ENCODE measurements at regions not wholly inside any gene's neighbourhood (a gene's known extent, or its start where the extent isn't known, plus 50 kb on each side); places are given as distances from the start of the nearest gene placed in this dataset.

DNA sequence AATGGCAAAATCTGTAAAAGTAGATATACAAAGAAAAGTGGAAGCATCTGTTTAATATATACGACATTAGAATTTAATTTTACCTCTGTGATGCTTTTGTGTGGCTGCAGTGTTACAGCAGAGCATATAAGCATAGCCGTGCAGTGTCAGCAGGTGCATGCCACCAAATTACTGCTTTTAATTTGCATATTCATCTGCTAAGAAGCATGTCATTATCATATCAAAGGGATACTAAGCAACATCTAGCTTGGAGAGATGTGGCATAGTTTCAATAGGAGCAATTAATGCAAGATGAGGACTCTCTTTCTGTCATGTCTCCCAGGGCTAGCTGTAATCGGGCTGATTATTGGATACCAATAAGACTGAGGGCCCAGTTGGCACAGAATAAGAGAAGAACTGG, 214.4 kb upstream of the SOX2 start:
- 62 to 80% (median 76%) methylated on average over 3 of the region's 3 CpGs for WGBS, 4 donors
- TF ChIP-seq CTCF (IDR thresholded peaks at IDR 0.05) (no peak), POLR2A (IDR thresholded peaks at IDR 0.05) (no peak)
- Histone ChIP-seq H3K4me1 (replicated peaks in 1 of 2) (no peaks in the 10 kb centered on the region), H3K9me3 (replicated peaks in 1 of 3) (no peaks in the 10 kb centered on the region), H3K27ac (no peak overlapping the region), H3K27me3 (no peaks in the 10 kb centered on the region), H3K4me3 (no peak overlapping the region), H3K36me3 (replicated peaks in 1 of 2) (no peaks in the 10 kb centered on the region)
- no peak for DNase-seq
- intact Hi-C loops (cut with DNase I) = no loop called here

DNA sequence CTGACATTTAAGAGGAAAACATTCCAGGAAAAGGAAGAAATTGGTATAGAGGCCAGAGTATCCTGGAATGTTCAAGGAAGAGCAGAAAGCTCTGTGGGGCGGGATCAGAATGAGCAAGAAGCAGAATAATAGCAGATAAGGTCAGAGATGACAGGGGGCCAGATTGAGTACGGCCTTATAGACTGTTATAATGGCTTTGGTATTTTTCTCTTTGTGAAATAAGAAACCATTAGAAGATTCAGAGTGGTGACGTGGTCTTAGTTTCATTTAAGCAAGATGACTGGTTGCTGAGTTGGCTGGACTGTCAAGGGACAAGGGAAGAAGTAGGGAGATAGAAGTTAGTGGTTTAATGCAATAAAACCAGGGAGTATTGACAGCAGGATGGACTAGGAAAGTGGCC, 218.3 kb upstream of the SOX2 start:
- H3K4me3 ChIP-seq = no peak overlapping the region
- 67 to 79% (median 73%) methylated on average over 3 of the region's 3 CpGs for WGBS, 4 donors
- TF ChIP-seq CTCF (IDR thresholded peaks at IDR 0.05) = no peak
- no peak for TF ChIP-seq POLR2A (IDR thresholded peaks at IDR 0.05)

DNA sequence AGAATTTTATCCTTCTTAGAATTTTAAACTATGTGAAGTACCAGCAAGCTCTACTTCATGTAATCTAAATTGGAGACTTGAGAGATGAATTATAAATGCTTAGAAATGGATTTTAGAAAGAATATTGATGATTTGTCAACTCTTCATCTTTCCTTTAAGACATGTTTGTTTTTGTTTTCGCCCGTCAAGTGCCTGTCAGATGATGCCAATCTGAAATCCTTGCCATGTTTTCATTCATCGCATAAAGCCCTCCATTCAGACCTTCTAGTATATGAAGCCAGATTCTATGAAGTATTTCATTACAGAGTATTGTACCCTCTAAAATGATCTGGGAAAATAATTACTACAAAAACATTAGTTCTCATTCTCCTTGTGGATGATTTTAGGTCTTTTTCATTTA, 223.2 kb upstream of the SOX2 start:
- no peak overlapping the region for H3K27ac ChIP-seq
- H3K9me3 ChIP-seq (replicated peaks in 1 of 3) = no peaks in the 10 kb centered on the region
- no peak for DNase-seq
- 85 to 92% (median 90%) methylated on average over 3 of the region's 3 CpGs for WGBS, 4 donors
- no peak for TF ChIP-seq POLR2A (IDR thresholded peaks at IDR 0.05)
- TF ChIP-seq CTCF (IDR thresholded peaks at IDR 0.05) = no peak
- no peaks in the 10 kb centered on the region for H3K4me1 ChIP-seq (replicated peaks in 1 of 2)
- intact Hi-C loops (cut with DNase I) = no loop called here
- no peaks in the 10 kb centered on the region for H3K27me3 ChIP-seq
- H3K4me3 ChIP-seq = no peak overlapping the region
- H3K36me3 ChIP-seq (replicated peaks in 1 of 2) = no peaks in the 10 kb centered on the region

More for the DNA sequence above, 218.3 kb upstream of the SOX2 start:
- intact Hi-C loops (cut with DNase I) = no loop called here
- Histone ChIP-seq H3K36me3 (replicated peaks in 1 of 2) (no peaks in the 10 kb centered on the region), H3K9me3 (replicated peaks in 1 of 3) (no peaks in the 10 kb centered on the region), H3K27ac (no peak overlapping the region), H3K4me1 (replicated peaks in 1 of 2) (no peaks in the 10 kb centered on the region), H3K27me3 (no peaks in the 10 kb centered on the region)
- DNase-seq = no peak

DNA sequence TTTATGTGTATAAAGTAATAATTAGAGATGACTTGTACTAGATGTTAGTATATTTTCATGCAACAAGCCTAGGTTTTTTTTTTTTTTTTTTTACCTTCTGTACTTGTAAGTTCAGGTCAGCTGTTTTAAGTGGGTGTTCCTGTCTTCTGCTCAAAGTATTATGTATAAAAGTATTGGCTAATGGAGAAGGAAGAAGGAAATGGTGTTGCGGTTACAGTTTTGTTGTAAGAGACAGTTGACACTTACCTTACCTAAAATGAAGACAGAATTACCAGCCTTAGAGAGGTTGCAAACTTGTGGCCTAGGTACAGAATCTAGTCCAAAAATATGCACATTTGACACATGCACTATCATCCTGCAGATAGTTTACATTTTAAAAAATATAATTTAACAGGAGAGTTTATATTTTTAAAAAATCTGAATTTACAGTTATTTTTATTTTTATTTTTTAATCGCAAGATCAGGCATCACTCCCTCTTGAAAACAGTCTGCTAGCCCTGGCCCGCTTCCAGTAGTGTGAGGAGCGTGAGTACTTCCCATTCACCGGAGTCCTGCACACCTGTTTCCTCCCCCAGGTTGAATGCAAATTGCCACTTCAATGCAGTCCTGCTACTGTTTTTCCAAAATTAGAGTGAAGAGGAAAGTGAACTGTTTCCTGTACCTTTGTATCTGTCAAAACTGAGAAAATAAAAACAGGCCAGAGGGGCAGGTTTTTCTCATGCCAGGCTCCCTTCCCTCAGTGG, 224.3 kb upstream of the SOX2 start:
- H3K27ac ChIP-seq = no peak overlapping the region
- WGBS, 4 donors = 65 to 82% (median 72%) methylated on average over 5 of the region's 5 CpGs

More for the DNA sequence above, 224.3 kb upstream of the SOX2 start:
- Histone ChIP-seq H3K36me3 (replicated peaks in 1 of 2) (no peaks in the 10 kb centered on the region), H3K4me3 (peak overlapping the region in 1 of 4 donors; percentile 51), H3K4me1 (replicated peaks in 1 of 2) (no peaks in the 10 kb centered on the region), H3K27me3 (no peaks in the 10 kb centered on the region), H3K9me3 (replicated peaks in 1 of 3) (no peaks in the 10 kb centered on the region)
- intact Hi-C loops (cut with DNase I) = no loop called here
- TF ChIP-seq POLR2A (IDR thresholded peaks at IDR 0.05) = no peak
- no peak for TF ChIP-seq CTCF (IDR thresholded peaks at IDR 0.05)
- DNase-seq = no peak

All from adrenal gland (tissue), 9 donors.